GM13977 (cell line): ENCODE measurements at regions not wholly inside any gene's neighbourhood (a gene's known extent, or its start where the extent isn't known, plus 50 kb on each side); places are given as distances from the start of the nearest gene placed in this dataset.
"Not testable (repeated sequence)": the region's sequence is repeated elsewhere in the genome, so short reads cannot be mapped to it uniquely, and the experiment has no call there.

Source experiments
- DNase-seq: peaks from one replicate; pipeline ENCODE4 v3.0.0; 2012; ENCODE audit warnings: low spot score
- CTCF ChIP-seq: IDR thresholded peaks from 2 replicates; pipeline ENCODE4 v1.5.1; 2012; ENCODE audit warnings: mild to moderate bottlenecking, control low read depth; ENCODE audit not compliant: insufficient read depth; ENCODE audit errors: extremely low read depth, missing control alignments
- in situ Hi-C: fragments of 300-500 bp; cut with MboI; formaldehyde crosslinking; loops from one replicate; pipeline ENCODE4 v1.12.0; 2022; ENCODE audit warnings: low sequenced_read_pairs, low pct_unique_long_range_greater_than_20kb, mixed read lengths, inconsistent platforms; ENCODE audit not compliant: unreplicated experiment

- DNase-seq: no peak
- TF ChIP-seq CTCF: no peak
- in situ Hi-C loops: no loop called here
Measured at GRCh38 chr20:39736434-39737327, 774.5 kb downstream of the DHX35 start.

- DNase-seq, in situ Hi-C loops: not testable (repeated sequence)
Measured at GRCh38 chr20:39725513-39725912, 763.4 kb downstream of the DHX35 start.

- no peak for TF ChIP-seq CTCF
- DNase-seq: no peak
- in situ Hi-C loops: no loop called here
Measured at GRCh38 chr20:39719293-39719692, 757.1 kb downstream of the DHX35 start.

- in situ Hi-C loops: no loop called here
- no peak for DNase-seq
- no peak for TF ChIP-seq CTCF
Measured at GRCh38 chr20:39717936-39718335, 755.8 kb downstream of the DHX35 start.

GRCh38 chr20:39716796-39717341, 754.7 kb downstream of the DHX35 start:
- in situ Hi-C loops: no loop called here
- TF ChIP-seq CTCF: no peak
- no peak for DNase-seq

GRCh38 chr20:39713076-39713840, 751.1 kb downstream of the DHX35 start:
- in situ Hi-C loops: no loop called here
- no peak for TF ChIP-seq CTCF
- no peak for DNase-seq
